Activated CD4-positive, alpha-beta T cell treated with anti-CD3 and anti-CD28 coated beads, Interleukin-10, Interleukin-2, amounts not matched to agents 100 ng/mL and 50 ng/mL, durations not matched to agents 16 hours and 8 hours (primary cell): ENCODE measurements at regions not wholly inside any gene's neighbourhood (a gene's known extent, or its start where the extent isn't known, plus 50 kb on each side); places are given as distances from the start of the nearest gene placed in this dataset.
"Not testable (repeated sequence)": the region's sequence is repeated elsewhere in the genome, so short reads cannot be mapped to it uniquely, and the experiment has no call there.

ENCODE experiments used
- DNase-seq: peaks from one replicate; pipeline ENCODE4 v3.0.0-alpha.2; 2020

DNA sequence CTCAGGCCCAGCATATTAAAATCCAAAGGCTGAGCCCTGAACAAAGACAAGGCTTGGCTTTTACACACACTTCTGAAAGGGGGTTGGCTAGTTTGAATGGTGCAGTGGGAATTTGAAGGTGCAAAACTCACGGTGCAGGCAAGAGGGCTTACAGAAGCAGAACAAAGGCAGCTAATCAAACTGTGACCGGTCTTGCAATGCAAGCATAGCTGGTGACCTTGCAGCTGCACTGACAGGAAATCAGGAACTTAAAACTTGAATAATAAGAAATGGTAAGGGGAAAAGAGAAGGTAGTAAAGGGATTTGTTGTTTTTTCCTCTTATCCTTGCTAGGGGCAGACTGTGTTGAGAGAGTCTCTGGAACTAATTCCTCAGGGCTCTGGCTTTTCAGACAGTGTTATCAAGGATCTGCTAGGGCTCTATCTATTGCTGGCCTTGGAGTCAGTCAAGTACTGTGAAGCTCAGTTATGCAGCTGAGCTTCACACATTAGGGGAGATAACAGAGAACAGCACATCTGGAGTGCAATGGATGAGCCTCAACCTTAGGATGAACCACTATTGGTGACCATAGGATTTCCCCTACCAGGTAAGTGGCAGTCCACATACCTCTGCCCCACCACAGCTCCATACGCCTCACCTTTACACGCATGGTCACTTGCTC lies 97.6 kb downstream of the PPIAL4G start:
- no peak for DNase-seq

DNA sequence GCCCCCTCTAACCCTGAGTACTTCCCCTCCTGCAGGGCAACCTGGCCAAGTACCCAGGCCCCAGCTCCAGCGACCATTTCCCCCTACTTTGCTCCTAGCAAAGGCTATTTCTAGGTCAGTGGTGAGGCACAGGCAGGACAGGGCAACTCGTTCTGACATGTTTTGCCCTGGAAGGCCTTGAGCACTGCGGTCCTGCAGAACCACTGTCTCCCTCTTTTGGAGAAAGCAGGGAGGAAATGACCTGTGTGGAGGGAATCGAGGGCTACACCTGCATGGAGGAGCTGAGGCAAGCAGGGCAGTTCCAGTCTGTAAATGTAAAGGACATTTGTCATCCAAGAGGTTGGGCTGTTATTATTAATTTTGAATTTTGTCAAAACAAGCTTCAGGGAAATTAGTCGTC lies 99.1 kb downstream of the PPIAL4G start:
- no peak for DNase-seq

DNA sequence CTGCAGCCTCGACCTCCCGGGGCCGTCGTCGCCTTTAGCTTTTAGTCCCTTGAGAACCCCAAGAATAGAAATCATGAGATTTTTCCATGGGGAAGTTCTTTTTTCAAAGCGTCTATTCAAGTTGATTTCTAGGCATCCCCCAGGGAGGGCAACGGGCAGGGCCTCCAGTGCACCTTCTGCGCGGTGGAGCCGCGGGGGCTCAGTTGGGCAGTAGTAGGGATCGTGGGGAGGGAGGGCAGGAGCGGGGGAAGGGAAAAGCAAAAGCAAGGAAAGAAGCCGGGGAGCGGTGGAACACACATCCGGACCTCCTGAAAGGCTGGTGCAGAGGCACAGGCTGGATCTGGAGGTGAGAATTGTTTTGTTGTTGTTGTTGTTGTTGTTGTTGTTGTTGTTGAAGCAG lies 103.4 kb downstream of the PPIAL4G start:
- no peak for DNase-seq

DNA sequence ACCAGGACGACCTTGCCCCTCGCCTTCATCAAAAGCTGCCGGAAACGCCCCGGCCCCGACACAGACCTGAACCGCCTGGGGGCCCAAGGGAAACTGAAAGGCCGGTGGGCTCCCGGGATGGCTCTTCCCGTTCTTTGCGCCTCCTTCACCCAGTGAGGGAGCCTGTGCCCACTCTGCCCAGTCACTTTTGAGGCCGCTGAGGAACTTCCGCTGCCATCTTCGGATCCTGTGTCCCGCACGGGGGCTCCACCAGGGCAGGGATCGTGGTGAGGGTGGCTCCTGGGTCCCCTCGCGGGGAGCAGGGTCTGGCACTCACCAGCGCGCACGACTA lies 104.0 kb downstream of the PPIAL4G start:
- no peak for DNase-seq

DNA sequence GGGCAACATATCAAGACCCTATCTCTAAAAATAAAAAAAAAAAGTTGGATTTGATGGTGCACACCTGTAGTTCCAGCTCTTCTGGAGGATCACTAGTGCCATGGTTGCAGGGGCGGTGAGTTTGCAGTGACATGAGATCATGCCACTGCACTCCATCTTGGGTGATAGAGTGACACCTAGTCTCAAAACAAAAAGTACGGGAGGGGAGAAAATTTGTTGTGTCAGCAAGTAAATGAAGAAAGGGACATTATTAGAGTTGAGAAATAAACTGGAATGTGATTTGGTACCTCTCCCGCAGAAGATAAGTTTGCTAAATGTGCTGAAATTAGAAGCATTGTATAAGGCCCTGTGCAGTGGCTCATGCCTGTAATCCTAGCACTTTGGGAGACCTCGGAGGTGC lies 105.1 kb downstream of the PPIAL4G start:
- not testable (repeated sequence) for DNase-seq

DNA sequence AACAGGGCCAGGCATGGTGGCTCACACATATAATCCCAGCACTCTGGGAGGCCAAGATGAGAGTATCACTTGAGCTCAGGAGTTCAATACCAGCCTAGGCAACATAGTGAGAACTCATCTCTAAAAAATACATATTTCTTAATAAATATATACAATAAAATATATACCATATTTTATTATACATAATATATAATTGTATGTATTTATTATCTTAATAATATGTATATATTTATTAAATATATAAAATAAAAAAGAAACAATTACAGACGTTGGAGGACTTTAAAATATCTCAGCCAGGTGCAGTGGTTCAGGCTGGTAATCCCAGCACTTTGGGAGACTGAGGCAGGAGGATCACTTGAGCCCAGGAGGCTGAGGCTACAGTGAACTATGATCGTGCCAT lies 106.1 kb downstream of the PPIAL4G start:
- DNase-seq: not testable (repeated sequence)

DNA sequence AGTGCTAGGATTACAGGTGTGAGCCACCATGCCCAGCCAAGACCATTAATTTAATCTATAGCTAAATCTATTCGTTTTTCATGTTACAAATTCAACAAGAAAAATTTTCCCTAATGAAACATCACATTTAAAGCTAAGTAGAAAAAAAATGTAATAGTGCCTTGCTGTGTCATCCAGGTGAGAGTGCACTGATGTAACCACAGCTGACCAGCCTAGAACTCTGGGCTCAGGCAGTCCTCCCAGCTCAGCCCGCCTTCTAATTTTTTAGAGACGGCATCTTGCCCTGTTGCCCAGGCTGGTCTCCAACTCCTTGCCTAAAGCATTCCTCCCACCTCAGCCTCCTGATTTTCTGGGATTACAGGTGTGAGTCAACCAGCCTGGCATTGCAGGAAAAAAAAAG lies 109.0 kb downstream of the PPIAL4G start:
- DNase-seq: no peak

DNA sequence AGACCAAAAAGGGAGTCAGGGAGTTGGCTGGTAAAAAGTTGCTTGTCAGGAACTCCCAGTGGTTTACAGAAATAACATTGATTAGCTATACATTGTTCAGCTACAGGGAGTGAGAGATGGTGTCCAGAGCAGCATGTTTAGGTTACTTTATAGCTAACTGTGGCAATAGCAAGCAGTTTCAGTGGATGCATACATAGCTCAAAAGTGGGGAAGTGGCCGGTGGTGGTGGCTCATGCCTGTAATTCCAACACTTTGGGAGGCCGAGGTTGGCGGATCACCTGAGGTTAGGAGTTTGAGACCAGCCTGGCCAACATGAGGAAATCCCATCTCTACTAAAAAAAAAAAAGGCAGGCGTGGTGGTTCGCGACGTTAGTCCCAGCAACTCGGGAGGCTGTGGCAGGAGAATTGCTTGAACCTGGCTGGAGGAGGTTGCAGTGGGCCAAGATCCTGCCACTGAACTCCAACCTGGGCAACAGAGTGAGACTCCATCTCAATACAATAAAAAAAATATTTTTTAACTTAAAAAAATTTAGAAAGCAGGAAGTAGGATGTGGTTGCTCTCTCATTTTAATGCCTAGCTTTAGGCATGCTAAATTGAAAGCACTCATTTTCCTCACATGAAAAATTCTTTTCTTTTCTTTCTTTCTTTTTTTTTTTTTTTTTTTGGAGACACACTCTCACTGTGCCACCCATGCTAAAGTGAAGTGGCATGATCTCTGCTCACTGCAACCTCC lies 109.7 kb downstream of the PPIAL4G start:
- DNase-seq: no peak

DNA sequence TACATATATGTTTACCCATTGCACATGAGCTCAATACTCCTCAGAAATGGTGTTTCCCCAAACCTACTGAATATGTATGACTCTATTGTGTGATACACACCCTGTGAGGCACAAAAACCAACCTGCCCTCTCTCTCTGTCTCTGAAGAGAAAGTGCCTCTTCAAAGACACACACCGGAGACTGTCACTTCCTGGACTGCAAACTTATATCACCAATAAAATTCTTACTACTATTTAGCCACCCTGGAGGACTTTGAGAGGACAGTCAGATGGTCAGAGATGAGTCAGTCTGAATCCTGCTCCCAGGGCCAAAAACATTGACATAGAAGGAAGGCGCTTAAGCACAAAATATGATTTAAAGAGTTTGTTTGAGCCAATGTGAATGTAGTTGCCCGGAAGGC lies 110.4 kb downstream of the PPIAL4G start:
- DNase-seq: peak; percentile 66

DNA sequence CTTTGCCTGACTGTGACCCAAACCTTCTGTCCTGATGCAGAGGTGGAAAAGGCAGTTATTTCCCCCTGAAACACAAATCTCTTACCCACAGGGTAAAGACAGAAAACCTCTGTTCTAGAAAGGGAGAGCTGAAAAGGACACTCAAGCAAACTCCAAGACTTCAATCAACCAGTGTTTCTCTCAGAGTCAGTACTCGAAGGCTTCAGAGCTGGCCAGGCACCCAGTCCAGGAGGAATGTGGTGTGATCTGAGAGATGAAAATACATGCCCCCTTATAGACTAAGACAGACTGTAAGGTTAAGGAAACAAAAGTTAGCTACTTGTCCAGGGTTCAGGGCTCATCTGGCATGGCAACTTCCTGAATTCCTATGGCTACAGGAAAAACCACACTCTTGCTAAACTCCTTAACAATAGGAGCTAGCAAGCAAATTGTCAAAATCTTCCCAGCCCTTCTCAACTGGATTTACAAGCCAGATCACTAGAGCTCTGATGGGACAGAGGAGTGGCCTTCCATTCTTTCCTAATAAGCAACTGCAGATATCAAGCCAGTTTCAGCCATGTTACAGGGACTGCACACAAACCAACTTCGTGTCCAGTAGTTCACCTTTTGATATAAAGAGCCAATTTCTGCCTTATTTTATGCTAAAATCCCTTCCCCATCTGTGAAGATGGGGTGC lies 110.9 kb downstream of the PPIAL4G start:
- not testable (repeated sequence) for DNase-seq

DNA sequence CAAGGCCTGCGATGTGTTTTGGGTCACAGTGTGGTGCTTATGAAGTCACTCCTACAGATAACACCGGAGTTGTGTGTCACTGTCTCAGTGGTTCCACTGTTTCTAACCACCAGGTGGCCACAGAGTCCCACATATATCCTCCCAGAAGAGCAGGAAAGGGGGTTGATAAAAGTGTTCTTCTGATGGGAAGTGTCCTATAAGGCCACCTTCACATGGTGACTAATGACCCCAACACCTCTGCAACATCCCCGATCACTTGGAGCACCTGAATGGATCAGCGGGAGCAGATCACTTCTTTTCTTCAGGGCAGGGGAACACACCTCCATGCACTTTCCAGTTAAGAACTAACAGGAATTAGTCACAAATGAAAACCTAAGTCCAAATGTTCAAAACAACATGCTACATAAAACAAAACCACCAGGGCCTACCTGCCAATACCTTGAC lies 111.5 kb downstream of the PPIAL4G start:
- peak; percentile 82 for DNase-seq

DNA sequence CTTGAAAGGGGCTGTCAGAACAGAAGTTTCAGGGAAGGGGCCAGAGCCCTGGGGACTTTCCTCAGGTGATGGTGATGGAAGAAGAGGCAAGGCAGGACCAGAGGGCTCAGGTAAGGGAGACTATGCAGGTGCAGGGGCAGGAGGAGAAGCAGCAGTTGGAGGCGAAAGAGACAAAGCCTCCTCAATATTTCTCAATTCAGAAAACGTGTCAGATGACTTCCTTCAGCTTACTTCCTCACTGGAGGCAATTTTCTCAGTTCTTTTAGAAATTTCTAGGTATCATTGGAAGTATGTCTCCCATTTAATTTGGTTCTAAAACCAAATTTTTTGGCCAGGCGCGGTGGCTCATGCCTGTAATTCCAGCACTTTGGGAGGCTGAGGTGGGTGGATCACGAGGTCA lies 112.4 kb downstream of the PPIAL4G start:
- not testable (repeated sequence) for DNase-seq

DNA sequence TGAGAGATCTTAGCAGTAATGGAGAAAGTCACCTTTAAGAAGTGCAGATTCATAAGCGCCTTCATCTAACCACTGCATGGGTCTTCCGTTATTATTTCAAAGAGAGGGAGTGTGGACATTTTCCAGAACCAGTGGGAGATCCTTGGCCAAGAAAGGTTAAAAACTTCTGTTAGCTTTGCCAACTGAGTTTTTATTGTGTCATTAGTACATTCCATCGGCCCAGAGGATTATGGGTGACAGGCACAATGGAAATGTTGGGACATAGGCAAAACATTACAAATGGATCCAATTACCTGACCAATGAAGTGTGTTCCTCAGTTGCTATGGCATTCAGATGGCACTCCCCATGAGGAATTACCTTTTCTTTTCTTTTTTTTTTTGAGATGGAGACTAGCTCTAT lies 115.5 kb downstream of the PPIAL4G start:
- no peak for DNase-seq

DNA sequence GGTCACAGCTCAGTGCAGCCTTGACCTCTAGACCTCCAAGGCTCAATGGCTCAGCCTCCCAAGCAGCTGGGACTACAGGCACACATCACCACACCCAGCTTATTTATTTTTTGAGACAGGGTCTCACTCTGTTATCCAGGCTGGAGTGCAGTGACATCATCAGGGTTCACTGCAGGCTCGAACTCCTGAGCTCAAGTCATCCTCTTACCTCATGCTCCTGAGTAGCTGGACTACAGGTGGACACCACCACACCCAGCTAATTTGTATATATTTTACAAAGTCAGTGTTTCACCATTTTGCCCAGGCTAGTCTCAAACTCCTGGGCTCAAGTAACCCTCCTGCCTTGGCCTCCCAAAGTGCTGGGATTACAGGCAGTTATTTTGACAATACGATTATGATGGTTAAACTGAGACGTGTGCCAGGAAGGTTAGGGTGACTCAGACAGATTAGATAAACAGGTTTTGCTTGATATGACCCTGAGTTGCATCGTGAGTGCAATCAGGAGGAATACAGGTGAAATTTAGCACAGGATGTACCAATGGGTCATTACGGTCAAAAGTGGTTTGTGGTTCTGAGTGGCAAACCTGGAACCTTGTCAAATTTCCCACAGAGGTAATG lies 116.9 kb downstream of the PPIAL4G start:
- DNase-seq: peak; percentile 34

DNA sequence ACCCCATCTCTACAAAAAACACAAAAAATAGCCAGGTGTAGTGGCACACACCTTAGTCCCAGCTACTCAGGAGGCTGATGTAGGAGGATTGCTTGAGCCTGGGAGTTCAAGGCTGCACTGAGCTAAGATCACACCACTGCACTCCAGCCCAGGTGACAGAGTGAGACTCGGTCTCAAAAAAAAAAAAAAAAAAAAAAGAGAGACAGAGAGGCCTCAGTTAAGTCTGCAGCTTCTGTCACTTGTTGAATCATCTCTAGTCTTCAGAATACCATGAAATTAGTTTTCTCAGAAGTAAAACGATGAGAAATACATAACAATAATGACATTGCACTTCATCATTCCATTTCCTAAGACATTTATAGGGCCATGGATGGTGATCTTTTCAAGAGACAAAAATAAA lies 118.0 kb downstream of the PPIAL4G start:
- not testable (repeated sequence) for DNase-seq

DNA sequence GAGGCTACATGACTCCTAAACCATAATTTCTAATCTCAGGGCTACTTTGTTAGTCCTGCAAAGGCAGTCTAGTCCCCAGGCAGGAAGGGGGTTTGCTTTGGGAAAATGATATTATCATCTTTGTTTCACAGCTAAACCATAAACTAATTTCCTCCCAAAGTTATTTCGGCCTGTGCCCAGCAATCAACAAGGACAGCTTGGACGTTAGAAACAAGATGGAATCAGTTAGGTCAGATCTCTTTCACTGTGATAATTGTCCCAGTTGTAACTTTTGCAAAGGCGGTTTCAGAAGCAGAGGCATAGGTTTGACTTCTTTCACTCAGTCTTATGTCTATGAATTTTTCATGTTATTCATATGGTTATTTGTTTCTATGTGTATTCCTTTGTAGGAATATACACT lies 119.1 kb downstream of the PPIAL4G start:
- DNase-seq: not testable (repeated sequence)

DNA sequence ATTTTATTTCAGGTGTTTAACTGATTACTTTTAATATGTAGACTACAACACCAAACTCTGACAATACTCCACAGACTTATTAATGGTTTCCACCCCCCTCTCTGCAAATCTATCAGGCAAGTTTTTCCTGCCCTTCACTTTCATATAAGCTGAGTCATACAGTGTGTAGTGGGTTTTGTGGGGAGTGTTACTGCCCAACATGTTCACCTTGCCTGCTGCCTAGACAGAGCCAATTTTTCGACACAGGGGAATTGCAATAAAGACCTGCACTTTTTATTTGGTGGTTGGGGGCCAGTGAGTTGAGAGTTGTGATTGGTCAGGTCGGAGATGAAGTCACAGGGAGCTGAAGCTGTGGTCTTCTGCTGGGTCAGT lies 119.7 kb downstream of the PPIAL4G start:
- DNase-seq: peak; percentile 71

DNA sequence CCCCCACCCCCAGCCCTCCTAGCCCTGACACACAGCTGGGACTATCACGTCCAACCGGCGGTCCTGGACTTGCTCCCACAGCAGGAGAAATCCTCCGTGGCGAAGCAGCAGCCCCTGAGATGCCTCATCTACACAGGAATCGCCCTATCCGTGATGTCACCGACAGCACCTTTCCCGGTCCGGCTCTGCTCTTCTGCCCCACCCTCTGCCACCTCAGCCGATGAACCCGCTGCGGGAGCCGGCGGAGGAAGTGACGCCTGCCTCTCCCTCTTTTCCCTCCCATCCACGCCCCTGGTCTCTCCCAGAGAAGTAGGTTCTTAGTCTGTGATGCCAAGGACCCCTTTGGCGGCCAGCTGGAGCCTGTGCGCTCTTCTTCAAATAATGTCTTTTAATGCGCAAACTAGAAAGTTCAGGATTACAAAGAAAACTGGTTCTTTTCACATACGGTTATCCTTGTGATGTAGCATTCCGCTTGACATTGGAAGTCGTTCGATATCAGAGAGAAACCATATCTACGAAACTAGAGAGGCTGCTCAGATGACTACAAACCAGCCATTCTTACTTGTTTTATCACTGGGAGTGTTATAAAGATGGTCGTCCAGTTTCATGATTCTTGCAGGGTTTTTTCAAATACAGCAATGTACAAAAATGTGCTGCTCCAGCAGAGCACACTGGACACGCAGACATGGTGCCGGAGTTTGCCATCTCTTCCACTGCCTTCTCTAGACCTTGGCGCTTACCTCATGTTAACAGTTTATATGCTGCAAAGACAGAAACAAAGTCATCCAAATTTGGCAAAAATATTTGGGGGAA lies 120.3 kb downstream of the PPIAL4G start:
- DNase-seq: peak; percentile 48

DNA sequence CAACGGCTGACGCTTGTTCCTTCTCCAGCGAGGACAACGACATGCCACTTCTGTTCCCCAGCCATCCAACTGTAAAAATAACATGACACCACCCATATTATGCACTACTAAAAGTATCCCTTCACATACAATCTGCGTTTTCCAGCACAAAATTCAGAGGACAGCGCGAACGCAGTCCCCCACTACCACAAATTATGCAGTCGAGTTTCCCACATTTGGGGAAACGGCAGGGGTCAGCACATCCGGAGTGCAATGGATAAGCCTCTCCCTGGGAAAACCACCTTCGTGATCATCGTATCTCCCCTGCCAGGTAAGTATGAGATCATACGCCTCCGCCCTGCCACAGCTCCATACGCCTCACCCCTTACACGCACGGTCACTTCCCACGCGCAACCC lies 120.9 kb downstream of the PPIAL4G start:
- DNase-seq: peak; percentile 41

DNA sequence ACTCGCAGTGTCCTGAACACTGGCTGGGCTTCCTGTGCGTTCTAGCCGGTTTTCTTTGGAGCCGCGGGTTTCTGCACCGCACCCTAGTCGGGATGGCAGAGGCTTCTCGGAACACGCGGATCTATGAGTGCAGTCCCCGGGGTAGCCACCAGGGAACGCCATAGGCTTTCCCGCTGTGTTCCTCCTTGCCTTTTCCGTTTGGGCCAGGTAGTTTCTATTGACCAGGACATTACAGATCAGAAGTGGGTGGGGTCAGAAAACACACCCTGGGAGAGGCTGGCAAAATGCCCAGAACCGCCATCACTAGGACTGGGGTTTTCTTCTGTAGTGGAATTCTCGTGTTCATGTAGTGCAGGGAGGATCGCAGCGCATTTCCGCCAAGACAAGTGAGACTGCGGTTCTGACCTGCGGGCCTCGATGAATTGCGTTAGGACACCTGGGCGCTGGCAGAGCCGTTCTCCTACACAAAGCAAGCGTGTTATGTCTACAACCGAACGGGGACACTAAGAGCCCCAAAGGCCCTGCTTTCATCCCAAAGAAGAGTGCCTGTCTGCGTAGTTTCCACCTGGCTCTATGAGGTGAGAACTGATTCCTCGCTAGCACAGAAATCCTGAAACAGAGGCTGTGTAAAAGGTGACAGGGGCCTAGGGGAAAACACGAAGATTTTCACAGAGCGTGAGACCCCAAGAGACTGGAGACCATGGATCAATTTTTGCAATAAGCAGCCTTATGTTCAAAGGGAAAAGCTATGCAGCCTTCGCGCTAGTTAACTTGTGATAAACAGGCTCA lies 121.5 kb downstream of the PPIAL4G start:
- DNase-seq: peak; percentile 28

DNA sequence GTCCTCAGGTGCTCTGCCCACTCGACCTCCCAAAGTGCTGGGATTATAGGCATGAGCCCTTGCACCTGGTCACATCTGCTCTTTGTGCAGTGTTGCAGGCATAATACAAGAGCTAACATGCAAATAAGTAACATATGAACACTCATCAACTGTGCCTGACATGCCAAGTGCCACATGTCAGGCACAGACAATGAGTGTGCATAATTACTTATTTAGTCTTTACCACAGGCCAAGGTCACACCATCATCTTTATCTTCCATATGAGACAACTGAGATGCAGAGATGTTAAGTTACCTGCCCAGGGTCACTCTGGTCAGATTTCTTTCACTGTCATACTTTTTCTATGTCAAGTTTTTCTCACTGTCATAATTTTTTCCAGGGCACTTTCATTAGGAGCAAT lies 126.1 kb downstream of the PPIAL4G start:
- no peak for DNase-seq

DNA sequence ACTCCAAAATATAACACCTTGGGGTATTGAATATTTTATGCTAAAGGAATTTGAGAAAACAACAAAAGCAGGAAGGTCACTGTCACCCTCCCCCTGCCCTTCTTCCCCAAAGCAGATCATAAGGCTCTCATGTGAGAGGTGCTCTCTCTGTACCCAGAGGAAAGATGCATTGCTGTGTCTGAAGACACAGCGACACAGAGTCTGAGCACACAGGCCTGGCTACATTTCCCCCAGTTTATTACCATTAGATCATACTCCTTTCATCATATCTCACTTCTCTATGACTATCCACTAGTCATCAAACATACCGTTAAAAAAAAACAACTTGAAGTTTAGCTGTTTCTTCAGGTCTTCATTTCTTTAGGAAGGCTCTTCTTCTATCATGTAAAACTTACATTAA lies 127.1 kb downstream of the PPIAL4G start:
- DNase-seq: no peak
